HuH-7.5 (cell line): ENCODE measurements at regions not wholly inside any gene's neighbourhood (a gene's known extent, or its start where the extent isn't known, plus 50 kb on each side); places are given as distances from the start of the nearest gene placed in this dataset.

Experiments used
- DNase-seq: peaks from one replicate; pipeline ENCODE4 v3.0.0; 2011; ENCODE audit warnings: low spot score

- no peak for DNase-seq
Observed at GRCh38 chr1:73644198-73644597, 553.8 kb downstream of the LRRIQ3 start.

DNA sequence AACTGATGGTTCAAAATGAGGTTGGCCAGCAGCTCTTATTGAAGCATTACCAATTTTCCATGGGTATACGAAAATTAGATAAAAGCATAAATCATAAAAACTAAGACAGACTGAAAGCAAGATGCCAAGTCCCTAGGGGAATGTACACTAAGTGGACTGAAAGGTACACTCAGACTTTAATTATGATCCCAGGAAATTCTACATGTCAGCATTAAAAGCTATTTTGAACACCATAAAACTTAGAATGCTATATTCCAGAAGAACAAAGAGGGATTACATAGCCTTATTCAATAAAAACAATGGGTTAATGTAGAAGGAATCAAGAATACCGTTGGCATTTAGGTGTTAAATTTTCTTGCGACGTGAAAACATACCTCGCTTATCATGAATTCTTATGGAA lies 558.5 kb downstream of the LRRIQ3 start:
- no peak for DNase-seq

DNA sequence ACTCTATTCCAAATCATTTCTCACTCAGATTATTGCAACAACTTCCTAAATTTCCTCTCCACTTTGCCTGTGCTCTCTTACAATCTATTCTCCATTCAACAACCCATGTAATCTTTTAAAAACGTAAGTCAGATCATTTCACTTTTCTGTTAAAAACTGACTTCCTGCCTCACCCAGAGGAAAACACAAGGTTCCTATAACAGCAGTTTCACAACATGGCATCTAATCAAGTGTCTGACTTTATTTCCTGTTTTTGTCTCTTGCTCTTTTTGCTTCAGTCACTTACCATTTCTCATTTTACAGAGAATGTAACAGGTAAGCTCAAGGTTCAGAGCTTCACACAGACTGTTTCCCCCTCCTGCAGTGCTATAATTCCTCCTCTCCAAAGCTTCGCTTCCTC lies 560.7 kb downstream of the LRRIQ3 start:
- no peak for DNase-seq

- no peak for DNase-seq
Observed at GRCh38 chr1:73635021-73635420, 563.0 kb downstream of the LRRIQ3 start.

DNA sequence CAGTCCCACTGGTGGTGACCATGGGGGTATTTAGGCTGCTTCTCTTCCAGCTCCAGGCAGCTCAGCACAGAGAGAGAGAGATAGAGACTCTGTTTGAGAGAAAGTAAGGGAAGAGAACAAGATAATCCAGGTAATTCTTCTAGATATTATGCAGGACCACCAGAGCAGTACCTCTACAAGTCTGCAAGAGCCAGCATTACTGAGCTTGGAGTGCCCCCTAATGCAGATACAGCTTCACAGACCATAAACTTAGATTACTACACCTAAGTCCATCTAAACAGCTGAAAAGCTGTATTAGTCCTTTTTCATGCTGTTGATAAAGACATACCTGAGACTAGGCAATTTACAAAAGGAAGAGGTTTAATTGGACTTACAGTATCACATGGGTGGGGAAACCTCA lies 570.3 kb downstream of the LRRIQ3 start:
- no peak for DNase-seq

DNA sequence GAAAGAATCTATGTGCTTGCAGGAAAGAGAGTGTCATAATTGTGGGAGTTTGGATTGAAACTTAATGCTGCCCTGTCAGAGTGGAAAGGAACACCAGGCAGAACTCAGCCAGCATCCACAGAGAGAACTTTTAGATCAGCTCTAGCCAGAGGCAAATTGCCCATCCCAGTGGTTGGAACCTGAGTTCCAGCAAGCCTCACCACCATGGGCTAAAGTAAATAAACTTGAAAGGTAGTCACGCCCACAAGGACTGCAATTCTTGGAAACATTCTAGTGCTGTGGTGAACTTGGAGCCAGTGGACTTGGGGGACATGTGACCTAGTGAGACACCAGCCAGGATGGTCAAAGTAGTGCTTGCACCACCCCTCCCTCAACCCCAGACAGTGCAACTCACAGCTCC lies 571.6 kb downstream of the LRRIQ3 start:
- no peak for DNase-seq

- DNase-seq = no peak
Observed at GRCh38 chr1:73623946-73624345, 574.0 kb downstream of the LRRIQ3 start.

- no peak for DNase-seq
Observed at GRCh38 chr1:73617145-73617544, 580.8 kb downstream of the LRRIQ3 start.

GRCh38 chr1:73611681-73612080 lies 586.3 kb downstream of the LRRIQ3 start:
- DNase-seq = no peak

- no peak for DNase-seq
Observed at GRCh38 chr1:73604739-73605138, 593.2 kb downstream of the LRRIQ3 start.

DNA sequence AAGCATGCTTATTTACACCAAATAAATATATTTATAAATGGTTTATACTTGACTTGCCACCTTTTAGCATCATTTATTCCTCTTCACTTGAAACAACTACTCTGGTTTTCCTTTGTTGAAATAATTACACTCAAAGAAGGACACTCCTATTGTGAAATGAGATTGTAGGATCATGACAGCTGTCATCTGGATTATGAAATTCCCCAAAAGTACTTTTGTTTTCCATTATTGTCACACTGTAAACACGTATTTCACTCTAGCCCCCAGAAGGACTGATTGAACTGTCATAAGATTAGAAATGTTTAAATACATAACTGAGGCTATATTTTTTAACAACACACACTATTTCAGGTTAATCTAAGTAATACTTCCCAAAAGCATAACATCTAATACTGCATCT lies 593.8 kb downstream of the LRRIQ3 start:
- DNase-seq = no peak

- DNase-seq = no peak
Observed at GRCh38 chr1:73593804-73594203, 604.2 kb downstream of the LRRIQ3 start.

GRCh38 chr1:73593364-73593763 lies 604.6 kb downstream of the LRRIQ3 start:
- no peak for DNase-seq

GRCh38 chr1:73587080-73587479 lies 610.9 kb downstream of the LRRIQ3 start:
- no peak for DNase-seq

GRCh38 chr1:73577206-73577605 lies 620.8 kb downstream of the LRRIQ3 start:
- DNase-seq = no peak

GRCh38 chr1:73576083-73576482 lies 621.9 kb downstream of the LRRIQ3 start:
- no peak for DNase-seq

DNA sequence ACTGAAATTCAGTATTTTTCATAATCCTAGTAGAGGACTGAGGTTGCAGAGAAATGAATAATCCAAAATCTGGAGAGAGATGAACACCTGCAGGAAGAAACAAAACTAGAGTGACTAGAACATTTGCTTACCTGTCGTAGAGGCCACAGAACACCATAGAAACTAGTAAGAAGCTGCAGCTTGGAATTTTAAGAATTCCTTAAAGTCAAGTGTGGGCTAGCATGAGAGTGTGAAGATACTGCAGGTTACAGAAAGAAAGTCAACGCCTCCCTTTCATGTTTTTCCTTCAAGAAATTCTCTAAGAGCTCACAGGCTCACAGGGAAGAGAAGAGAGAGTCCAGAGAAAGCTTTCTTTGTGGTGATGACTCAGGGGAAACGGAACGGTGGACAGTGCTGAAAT lies 633.7 kb downstream of the LRRIQ3 start:
- DNase-seq = no peak

- DNase-seq = no peak
Observed at GRCh38 chr1:73556270-73556669, 641.7 kb downstream of the LRRIQ3 start.

DNA sequence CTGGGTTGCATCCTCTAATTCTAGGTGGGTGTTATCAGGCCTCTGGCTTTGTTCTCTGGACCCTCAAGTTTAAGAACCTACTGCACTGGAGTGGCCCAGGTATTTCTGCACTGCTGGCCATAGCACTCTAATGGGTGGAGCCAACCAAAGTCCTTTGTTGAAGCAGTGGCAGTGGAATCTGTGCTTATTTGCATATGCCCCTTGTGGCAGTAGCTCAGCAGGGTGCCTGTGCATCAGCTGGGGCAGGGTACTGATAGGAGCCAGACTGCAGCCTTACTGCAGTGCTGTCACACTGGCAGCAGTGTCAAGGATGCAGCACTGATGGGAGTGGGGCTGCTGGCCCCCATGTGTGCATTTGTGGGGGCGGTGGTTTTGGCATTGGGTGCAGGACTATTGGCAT lies 660.6 kb downstream of the LRRIQ3 start:
- DNase-seq = no peak

GRCh38 chr1:73517603-73518191 lies 680.3 kb downstream of the LRRIQ3 start:
- DNase-seq = no peak

GRCh38 chr1:73516451-73516850 lies 681.5 kb downstream of the LRRIQ3 start:
- DNase-seq = no peak

GRCh38 chr1:73511038-73511437 lies 686.9 kb downstream of the LRRIQ3 start:
- no peak for DNase-seq

GRCh38 chr1:73500154-73500553 lies 697.8 kb downstream of the LRRIQ3 start:
- no peak for DNase-seq

DNA sequence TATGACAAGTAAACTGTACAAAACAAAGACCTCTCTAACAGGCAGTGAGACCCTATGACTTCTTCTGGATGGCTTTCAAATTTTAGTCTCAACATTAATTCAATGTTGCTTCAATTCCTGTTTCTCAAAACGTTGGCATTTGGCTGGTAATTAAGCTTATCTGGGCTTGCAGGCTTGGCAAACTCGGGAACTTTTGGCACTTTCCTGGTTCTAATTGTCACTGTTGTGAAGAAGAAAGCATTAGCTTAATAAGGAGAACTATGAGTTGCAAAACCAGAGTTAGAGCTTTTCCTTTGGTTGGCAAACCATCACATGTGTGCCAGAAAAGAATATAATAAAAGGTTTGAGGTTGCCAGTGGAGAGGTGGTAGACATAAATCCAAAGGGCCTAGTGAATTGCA lies 698.3 kb downstream of the LRRIQ3 start:
- no peak for DNase-seq

DNA sequence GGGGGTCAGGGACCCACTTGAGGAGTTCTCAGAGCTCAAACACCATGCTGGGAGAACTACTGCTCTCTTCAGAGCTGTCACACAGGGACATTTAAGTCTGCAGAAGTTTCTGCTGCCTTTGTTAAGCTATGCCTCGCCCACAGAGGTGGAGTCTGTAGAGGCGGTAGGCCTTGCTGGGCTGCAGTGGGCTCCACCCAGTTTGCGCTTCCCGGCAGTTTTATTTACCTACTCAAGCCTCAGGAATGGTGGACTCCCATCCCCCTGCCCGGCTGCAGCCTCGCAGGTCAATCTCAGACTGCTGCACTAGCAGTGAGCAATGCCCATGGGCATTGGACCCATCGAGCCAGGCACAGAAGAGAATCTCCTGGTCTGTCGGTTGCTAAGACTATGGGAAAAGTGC lies 706.4 kb downstream of the LRRIQ3 start:
- no peak for DNase-seq
